ENCODE measurements at regions not wholly inside any gene's neighbourhood (a gene's known extent, or its start where the extent isn't known, plus 50 kb on each side); places are given as distances from the start of the nearest gene placed in this dataset.

GRCh38 chr3:20396335-20396734, 210.3 kb upstream of the SGO1 start:
- Histone ChIP-seq H3F3A (ENCODE audit: insufficient read depth) (peaks cover 4% of the 10 kb centered on the region; the same call in 1 of the 2 replicates), H4K20me1 (ENCODE audit: insufficient read depth) (no peaks in the 10 kb centered on the region), H3K4me1 (ENCODE audit: insufficient read depth) (peaks cover 4% of the 10 kb centered on the region; the same call in 1 of the 2 replicates), H3K4me3 (no peak overlapping the region), H3K9me2 (ENCODE audit: insufficient read depth) (no peaks in the 10 kb centered on the region), H2AFZ (no peak overlapping the region), H3K36me3 (ENCODE audit: low read depth) (no peaks in the 10 kb centered on the region), H3K9ac (no peak overlapping the region), H3K9me3 (ENCODE audit: low read depth) (no peaks in the 10 kb centered on the region), H3K4me2 (ENCODE audit: unreplicated experiment) (no peak overlapping the region), H3K27me3 (replicated peaks; ENCODE audit: insufficient read depth) (no peaks in the 10 kb centered on the region), H3K27ac (no peak overlapping the region), H3K79me2 (ENCODE audit: insufficient read depth) (no peaks in the 10 kb centered on the region)
- TF ChIP-seq EZH2 (IDR thresholded peaks at IDR 0.05; ENCODE audit: insufficient read depth, poor library complexity, severe bottlenecking): no peak
- no peak for TF ChIP-seq EZH2phosphoT487 (IDR thresholded peaks at IDR 0.05; ENCODE audit: insufficient read depth, low read depth)
- no peak for DNase-seq
- WGBS, 2 experiments (ENCODE audit: low coverage in 1 of 2, low lambda C conversion rate in 2 of 2, missing lambda C conversion rate in 2 of 2): 56 to 57% methylated on average over 3 of the region's 3 CpGs
- in situ Hi-C loops (cut with MboI): no loop called here

- Histone ChIP-seq H3K9ac (no peak overlapping the region), H3K9me2 (ENCODE audit: insufficient read depth) (no peaks in the 10 kb centered on the region), H3K9me3 (ENCODE audit: low read depth) (no peaks in the 10 kb centered on the region), H2AFZ (no peak overlapping the region), H3K4me3 (no peak overlapping the region), H3K4me1 (ENCODE audit: insufficient read depth) (no peaks in the 10 kb centered on the region), H3K27me3 (replicated peaks; ENCODE audit: insufficient read depth) (no peaks in the 10 kb centered on the region), H3K79me2 (ENCODE audit: insufficient read depth) (no peaks in the 10 kb centered on the region), H3K36me3 (ENCODE audit: low read depth) (no peaks in the 10 kb centered on the region), H3F3A (ENCODE audit: insufficient read depth) (no peaks in the 10 kb centered on the region), H3K4me2 (ENCODE audit: unreplicated experiment) (no peak overlapping the region), H3K27ac (no peak overlapping the region), H4K20me1 (ENCODE audit: insufficient read depth) (no peaks in the 10 kb centered on the region)
- TF ChIP-seq EZH2 (IDR thresholded peaks at IDR 0.05; ENCODE audit: insufficient read depth, poor library complexity, severe bottlenecking) (no peak), EZH2phosphoT487 (IDR thresholded peaks at IDR 0.05; ENCODE audit: insufficient read depth, low read depth) (no peak)
- whole genome bisulfite sequencing, 2 experiments (ENCODE audit: low coverage in 1 of 2, low lambda C conversion rate in 2 of 2, missing lambda C conversion rate in 2 of 2): 64 to 68% methylated on average over 4 of the region's 4 CpGs
- no peak for DNase-seq
- in situ Hi-C loops (cut with MboI): no loop called here
Observed at GRCh38 chr3:20395692-20396091, 209.7 kb upstream of the SGO1 start.

GRCh38 chr3:20394243-20394642, 208.2 kb upstream of the SGO1 start:
- in situ Hi-C loops (cut with MboI): no loop called here
- no peaks in the 10 kb centered on the region for H3K9me2 ChIP-seq (ENCODE audit: insufficient read depth)
- H3K27ac ChIP-seq: no peak overlapping the region
- no peak overlapping the region for H2AFZ ChIP-seq
- no peak overlapping the region for H3K4me2 ChIP-seq (ENCODE audit: unreplicated experiment)
- no peak overlapping the region for H3K9ac ChIP-seq
- no peaks in the 10 kb centered on the region for H4K20me1 ChIP-seq (ENCODE audit: insufficient read depth)
- WGBS, 2 experiments (ENCODE audit: low coverage in 1 of 2, low lambda C conversion rate in 2 of 2, missing lambda C conversion rate in 2 of 2): 32 to 48% methylated on average over 4 of the region's 4 CpGs
- H3K9me3 ChIP-seq (ENCODE audit: low read depth): no peaks in the 10 kb centered on the region
- H3K4me3 ChIP-seq: no peak overlapping the region
- no peaks in the 10 kb centered on the region for H3K79me2 ChIP-seq (ENCODE audit: insufficient read depth)
- H3K36me3 ChIP-seq (ENCODE audit: low read depth): no peaks in the 10 kb centered on the region
- H3K4me1 ChIP-seq (ENCODE audit: insufficient read depth): no peaks in the 10 kb centered on the region
- H3F3A ChIP-seq (ENCODE audit: insufficient read depth): no peaks in the 10 kb centered on the region
- no peak for DNase-seq
- no peak for TF ChIP-seq EZH2 (IDR thresholded peaks at IDR 0.05; ENCODE audit: insufficient read depth, poor library complexity, severe bottlenecking)
- no peak for TF ChIP-seq EZH2phosphoT487 (IDR thresholded peaks at IDR 0.05; ENCODE audit: insufficient read depth, low read depth)
- no peaks in the 10 kb centered on the region for H3K27me3 ChIP-seq (replicated peaks; ENCODE audit: insufficient read depth)

- DNase-seq: no peak
- Histone ChIP-seq H3K9me2 (ENCODE audit: insufficient read depth) (no peaks in the 10 kb centered on the region), H3K27me3 (replicated peaks; ENCODE audit: insufficient read depth) (no peaks in the 10 kb centered on the region), H3K4me2 (ENCODE audit: unreplicated experiment) (no peak overlapping the region), H2AFZ (no peak overlapping the region), H3K27ac (no peak overlapping the region), H3K4me3 (no peak overlapping the region), H3K9ac (no peak overlapping the region), H3K79me2 (ENCODE audit: insufficient read depth) (no peaks in the 10 kb centered on the region), H3K36me3 (ENCODE audit: low read depth) (no peaks in the 10 kb centered on the region), H4K20me1 (ENCODE audit: insufficient read depth) (no peaks in the 10 kb centered on the region), H3K4me1 (ENCODE audit: insufficient read depth) (no peaks in the 10 kb centered on the region), H3K9me3 (ENCODE audit: low read depth) (no peaks in the 10 kb centered on the region), H3F3A (ENCODE audit: insufficient read depth) (no peaks in the 10 kb centered on the region)
- in situ Hi-C loops (cut with MboI): no loop called here
- WGBS, 2 experiments (ENCODE audit: low coverage in 1 of 2, low lambda C conversion rate in 2 of 2, missing lambda C conversion rate in 2 of 2): 48 to 56% methylated on average over 3 of the region's 3 CpGs
- no peak for TF ChIP-seq EZH2 (IDR thresholded peaks at IDR 0.05; ENCODE audit: insufficient read depth, poor library complexity, severe bottlenecking)
- TF ChIP-seq EZH2phosphoT487 (IDR thresholded peaks at IDR 0.05; ENCODE audit: insufficient read depth, low read depth): no peak
Observed at GRCh38 chr3:20391644-20392043, 205.6 kb upstream of the SGO1 start.

GRCh38 chr3:20388971-20389370, 203.0 kb upstream of the SGO1 start:
- Histone ChIP-seq H3F3A (ENCODE audit: insufficient read depth) (no peaks in the 10 kb centered on the region), H3K79me2 (ENCODE audit: insufficient read depth) (no peaks in the 10 kb centered on the region), H3K9me2 (ENCODE audit: insufficient read depth) (no peaks in the 10 kb centered on the region), H3K4me2 (ENCODE audit: unreplicated experiment) (no peak overlapping the region), H3K27ac (no peak overlapping the region), H3K9me3 (ENCODE audit: low read depth) (no peaks in the 10 kb centered on the region), H2AFZ (no peak overlapping the region), H4K20me1 (ENCODE audit: insufficient read depth) (no peaks in the 10 kb centered on the region), H3K27me3 (replicated peaks; ENCODE audit: insufficient read depth) (no peaks in the 10 kb centered on the region), H3K9ac (no peak overlapping the region), H3K4me1 (ENCODE audit: insufficient read depth) (no peaks in the 10 kb centered on the region), H3K36me3 (ENCODE audit: low read depth) (no peaks in the 10 kb centered on the region), H3K4me3 (no peak overlapping the region)
- in situ Hi-C loops (cut with MboI): no loop called here
- TF ChIP-seq EZH2phosphoT487 (IDR thresholded peaks at IDR 0.05; ENCODE audit: insufficient read depth, low read depth): no peak
- no peak for TF ChIP-seq EZH2 (IDR thresholded peaks at IDR 0.05; ENCODE audit: insufficient read depth, poor library complexity, severe bottlenecking)
- WGBS, 2 experiments (ENCODE audit: low coverage in 1 of 2, low lambda C conversion rate in 2 of 2, missing lambda C conversion rate in 2 of 2): 0 to 14% methylated on average over 1 of the region's 1 CpG
- DNase-seq: no peak
